HPDE6-E6E7 (cell line): ENCODE measurements at regions not wholly inside any gene's neighbourhood (a gene's known extent, or its start where the extent isn't known, plus 50 kb on each side); places are given as distances from the start of the nearest gene placed in this dataset.
A peak's percentile ranks its signal among the peaks of the same experiment; 100 is the strongest.

ENCODE experiments used
- DNase-seq: peaks from one replicate; pipeline ENCODE4 v3.0.0; 2011; ENCODE audit warnings: missing footprints; ENCODE audit errors: extremely low spot score

GRCh38 chr5:148913493-148913892 is 87.1 kb downstream of the ADRB2 start:
- no peak for DNase-seq

DNA sequence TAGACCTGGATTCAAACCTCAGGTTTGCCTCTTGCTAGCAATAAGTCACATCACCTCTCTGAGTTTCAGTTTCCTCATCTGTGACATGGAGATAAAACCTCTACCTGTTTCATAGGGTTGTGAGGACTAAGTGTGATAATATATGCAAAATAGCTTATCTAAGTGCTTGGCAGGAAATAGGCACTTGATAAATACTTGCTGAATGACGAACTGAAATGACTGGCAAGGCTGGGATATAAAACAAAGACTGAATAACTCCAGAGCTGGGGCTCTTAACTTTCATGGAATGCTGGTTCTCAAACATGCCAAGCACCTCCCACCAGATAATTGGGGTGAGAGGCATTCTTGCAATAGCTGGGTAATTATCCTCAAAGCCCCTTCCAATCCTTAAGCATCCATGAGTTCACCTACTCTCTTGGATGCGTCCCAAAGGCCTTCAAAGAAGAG is 87.6 kb downstream of the ADRB2 start:
- peak; percentile 64 for DNase-seq

- DNase-seq = no peak
Measured at GRCh38 chr5:148915224-148915817, 88.9 kb downstream of the ADRB2 start.

DNA sequence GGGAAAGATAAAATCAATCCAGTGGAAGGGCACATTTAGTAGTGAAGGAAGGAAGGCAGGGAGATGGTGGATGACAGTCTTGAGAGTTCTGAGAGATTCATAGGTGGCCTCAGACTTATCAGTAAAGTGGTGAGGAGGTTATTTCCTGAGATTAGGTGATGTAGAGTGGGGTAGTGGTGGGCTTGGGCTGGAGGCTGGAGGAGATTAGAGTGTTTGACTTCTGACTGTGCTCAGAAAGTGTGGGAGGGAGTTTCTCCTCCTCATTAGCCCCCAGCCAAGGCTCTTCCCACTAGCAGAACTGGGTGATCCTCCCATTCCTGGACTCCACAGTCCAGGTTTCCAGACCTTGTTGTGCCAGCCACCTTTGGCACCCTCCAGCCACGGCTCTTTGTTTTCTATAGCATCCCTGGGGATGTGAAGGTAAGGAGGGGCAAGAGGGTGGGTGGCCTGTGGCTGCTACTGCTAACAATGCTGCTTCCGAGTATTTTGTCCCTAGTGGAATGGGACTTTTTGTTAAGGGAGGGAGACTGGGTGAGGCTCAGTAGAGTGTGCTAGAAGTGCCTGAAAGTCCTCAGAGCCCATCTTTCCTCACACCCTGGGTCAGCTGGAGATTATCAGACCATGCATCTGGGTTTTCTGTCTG is 94.4 kb downstream of the ADRB2 start:
- no peak for DNase-seq

GRCh38 chr5:148921350-148921749 is 94.9 kb downstream of the ADRB2 start:
- DNase-seq = no peak

DNA sequence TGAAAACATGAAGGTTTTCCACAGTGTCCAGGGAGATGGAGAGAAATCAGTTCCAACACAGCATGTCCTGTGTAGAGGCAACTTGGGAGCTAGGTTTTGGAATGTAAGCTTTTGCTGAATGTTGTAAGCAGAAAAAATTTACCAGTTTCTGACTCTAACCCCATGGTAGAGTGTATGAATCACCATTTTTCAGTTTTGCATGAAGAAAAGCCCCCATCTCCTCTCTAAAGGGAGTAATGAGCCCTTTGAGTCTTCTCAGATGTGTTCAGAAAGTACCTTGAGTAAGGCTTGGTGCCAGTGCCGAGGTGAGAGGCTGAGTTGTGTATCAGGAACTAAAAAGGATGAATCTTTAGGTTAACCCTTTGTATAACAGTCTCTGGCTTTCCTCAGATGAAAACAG is 96.2 kb downstream of the ADRB2 start:
- DNase-seq = no peak

DNA sequence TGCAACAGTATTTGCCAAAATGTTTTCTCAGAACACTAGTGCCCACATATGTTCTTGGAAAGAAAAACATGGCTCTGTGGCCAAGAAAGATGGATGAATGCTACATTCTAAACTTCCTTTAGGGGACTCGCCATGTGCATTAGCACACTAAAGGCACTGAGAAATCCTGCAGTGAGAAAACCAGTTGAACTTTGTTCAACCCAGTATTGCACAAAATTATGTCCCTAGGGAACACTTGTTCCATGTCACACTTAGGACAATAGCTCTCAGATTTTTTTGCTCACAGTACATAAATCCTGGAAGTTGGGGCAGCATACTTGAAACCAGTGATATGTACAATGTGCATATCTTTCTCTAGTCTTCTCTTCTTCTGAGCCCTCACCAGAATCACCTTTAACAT is 96.6 kb downstream of the ADRB2 start:
- DNase-seq = no peak

GRCh38 chr5:148924817-148925216 is 98.4 kb downstream of the ADRB2 start:
- DNase-seq = no peak

DNA sequence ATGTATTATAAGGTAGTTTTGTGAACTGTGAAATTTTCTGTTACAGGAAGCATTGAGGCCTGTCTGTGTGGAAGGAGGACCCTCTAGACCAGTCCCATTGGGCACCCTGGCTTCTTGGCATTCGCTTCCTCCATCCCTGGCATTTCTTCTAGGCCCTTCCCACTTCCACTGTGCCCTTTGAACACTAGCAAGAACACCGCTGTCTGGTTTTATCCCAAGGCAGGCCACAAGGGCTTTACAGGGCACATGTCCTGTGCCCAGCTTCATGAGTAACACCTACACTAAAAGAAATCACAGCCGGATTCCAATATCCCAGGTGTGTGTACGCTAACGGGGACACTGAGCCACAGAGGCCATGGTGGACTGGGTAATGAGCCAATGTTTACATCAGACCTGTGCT is 99.8 kb downstream of the ADRB2 start:
- no peak for DNase-seq

DNA sequence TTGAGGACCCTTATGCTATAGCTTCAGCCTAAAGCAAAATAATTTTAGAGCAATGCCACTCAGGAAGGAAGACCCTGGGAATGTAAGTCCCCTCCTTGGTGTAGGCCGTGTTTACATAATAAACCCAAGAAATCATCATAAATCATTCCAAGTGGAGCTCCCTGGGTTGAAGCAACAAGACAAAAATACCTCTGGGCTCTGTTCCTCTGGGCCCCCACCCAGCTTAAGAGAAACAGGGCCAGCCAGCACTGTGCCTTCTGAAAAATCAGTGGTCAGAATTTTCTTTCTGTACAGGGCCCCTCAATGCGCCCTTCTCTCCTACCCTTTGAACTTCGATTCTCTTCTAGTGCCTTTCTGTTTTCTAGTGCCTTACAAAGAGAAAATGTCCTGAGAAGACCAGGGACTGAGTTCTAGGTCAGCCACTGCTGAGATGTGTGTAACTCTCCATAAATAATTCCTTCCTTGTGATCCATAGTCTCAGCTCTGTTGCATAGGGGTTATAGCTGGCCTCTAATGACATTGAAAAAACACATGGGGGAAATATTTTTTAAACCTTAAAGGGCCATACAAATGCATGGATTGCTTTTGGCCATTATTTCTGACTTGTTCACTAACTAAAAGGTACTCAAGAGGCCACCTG is 101.0 kb downstream of the ADRB2 start:
- no peak for DNase-seq

DNA sequence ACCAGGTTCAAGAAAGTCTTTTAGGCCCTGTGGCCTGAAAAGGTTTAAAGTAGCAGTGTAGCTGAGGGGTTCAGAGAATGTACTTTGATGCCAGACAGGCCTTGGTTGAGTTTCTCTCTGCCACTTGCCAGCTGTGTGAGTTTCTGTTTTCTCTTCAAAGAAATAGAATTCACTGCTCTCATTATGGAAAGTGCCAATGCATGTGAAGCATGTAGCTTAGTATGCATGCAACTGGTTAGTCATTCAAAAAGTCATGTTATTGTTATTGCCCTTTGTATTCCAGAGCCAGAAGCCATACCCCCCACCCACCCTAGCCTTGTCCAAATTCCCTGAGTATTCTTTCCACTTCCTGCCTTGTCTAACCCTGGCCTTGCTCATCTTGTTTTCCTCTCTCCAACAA is 101.7 kb downstream of the ADRB2 start:
- DNase-seq = no peak

DNA sequence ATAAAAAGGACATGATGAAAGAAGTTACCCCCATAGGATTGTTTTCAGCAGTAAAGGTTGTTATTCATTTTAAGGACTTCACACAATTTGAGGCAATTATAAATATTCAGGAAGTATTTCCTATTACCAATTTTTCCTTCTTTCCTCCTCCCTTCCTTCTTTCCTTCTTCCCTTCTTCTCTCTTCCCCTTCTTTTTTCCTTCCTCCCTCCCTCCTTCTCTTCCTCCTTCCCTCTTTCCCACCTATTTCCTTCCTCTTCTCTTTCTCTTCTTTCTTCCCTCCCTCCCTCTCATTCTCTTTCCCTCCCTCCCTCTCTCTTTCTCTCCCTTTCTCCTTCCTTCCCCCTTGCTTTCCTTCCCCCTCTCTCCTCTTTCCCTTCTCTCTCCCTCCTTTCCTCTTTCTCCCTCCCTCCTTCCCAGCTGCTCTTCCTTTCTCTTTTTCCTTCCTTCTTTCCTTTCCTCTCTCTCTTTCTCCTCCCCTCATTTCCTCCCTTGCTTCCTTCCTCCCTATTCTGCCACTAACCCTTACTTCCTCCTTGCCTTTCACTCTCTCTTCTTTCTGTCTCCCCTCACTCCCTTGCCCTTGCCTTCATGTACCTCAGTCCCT is 105.1 kb downstream of the ADRB2 start:
- DNase-seq = no peak

DNA sequence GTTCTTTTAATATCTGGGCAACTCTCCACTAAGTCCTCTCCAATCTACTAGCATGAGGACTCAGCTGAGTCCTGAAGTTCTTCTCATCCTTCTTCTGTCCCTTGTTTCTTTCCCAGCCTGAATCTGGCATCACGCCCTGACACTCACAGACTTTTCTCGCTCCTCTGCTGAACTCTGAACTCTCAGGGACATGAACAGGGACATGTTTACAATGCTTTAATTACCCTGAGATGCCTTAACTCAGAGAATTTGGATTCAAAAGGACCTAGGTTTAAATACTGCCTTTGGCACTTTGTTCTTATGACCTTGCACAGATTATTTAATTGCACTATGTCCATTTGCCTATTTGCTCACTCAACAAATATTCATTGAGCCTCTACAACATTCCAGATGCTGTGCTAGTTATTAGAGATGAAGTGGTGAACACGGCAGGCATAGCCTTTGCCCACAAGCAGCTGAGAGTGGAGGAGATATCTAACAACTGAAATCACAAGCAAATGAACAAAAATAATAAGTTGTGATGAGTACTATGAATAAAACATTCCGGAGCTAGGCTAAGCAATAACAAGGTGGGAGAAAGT is 106.0 kb downstream of the ADRB2 start:
- no peak for DNase-seq

DNA sequence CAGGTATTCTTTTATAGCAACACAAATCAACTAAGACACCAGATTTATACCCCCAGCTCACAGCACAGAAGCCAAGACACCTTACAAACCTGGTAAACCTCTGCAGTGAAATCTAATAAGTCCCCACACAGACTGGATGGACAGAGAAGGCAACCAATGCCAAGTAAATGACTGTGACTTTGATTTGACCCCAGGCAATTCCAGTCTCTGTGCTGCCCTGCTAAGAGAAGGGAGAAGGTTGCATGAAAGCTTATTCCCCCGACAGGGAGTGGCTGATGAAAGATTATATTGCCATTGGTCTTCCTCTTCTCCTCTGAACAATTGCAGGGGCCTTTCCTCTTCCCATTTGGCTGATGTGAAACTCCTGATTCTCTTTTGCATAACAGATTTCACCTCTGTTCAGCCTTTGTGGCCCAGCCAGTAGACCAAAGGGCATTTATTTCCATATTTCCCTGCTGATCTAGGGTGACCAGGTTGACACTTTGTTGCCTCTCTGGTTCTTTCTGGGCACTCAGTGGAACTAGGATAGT is 107.6 kb downstream of the ADRB2 start:
- DNase-seq = no peak

- DNase-seq = no peak
Measured at GRCh38 chr5:148934895-148935400, 108.5 kb downstream of the ADRB2 start.

DNA sequence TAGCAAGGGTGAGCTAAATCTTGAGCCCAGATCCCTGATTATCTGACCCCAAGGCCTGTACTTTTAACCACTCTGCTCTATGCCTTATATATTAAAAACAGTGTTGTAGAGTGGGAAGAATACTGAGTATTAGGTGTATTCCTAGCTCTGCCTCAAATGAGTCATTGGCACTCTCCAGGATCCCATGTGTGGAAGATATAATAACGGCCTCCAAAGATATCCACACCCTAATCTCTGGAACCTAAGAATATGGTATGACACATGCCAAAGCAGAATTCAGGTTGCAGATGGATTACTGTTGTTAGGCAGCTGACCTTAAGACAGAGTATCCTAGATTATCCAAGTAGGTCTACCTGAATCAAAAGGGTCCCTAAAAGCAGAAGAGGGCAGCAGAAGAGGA is 110.8 kb downstream of the ADRB2 start:
- no peak for DNase-seq

DNA sequence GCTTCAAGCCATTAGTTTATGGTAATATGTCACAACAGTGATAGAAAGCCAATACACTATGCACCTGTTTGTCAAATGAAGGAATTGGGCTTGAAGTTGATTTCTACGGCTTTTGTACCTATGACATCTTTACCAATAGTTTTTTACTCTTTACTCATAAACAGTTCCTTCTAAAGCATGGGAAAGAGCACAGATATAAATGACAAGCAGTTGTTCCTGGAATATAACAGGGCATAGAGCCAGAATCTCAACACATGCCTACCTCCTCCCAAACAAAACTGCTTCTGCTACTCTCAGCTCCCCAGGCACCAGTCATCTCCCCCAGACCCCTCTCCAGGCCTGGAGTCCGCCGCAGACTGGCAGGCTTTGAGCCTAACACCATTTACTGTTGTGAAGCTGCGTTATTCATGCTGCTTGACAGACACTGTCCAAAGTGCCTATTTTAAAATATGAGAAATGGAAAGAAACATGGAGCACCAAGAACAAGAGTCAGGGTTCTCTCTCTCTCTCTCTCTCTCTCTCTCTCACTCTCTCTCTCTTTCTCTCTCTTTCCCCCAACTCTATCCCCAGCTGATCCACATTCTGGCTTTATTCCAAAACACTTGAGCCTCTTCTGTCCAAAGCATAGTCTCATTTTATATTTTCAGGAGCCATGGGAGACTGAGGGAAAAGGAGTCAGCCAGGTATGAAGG is 111.6 kb downstream of the ADRB2 start:
- no peak for DNase-seq

DNA sequence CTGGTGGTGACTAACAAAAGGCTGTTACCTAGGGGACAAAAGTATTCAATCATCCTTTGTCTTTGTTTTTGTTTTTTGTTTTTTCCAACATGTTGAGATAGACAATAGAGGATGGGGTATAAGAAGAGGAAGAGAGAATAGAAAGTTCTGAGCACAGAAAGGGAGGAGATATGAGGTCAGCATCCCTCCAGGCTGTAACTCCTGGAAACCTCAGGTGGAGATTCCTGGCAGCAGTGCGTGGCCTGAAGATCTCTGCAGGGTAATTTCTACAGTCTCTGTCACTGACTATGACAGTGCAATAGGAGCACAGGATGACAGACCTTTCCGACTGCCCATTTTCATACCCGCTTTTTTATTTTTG is 112.1 kb downstream of the ADRB2 start:
- peak; percentile 46 for DNase-seq

- no peak for DNase-seq
Measured at GRCh38 chr5:148939676-148940075, 113.3 kb downstream of the ADRB2 start.

GRCh38 chr5:148941810-148942209 is 115.4 kb downstream of the ADRB2 start:
- DNase-seq = no peak

DNA sequence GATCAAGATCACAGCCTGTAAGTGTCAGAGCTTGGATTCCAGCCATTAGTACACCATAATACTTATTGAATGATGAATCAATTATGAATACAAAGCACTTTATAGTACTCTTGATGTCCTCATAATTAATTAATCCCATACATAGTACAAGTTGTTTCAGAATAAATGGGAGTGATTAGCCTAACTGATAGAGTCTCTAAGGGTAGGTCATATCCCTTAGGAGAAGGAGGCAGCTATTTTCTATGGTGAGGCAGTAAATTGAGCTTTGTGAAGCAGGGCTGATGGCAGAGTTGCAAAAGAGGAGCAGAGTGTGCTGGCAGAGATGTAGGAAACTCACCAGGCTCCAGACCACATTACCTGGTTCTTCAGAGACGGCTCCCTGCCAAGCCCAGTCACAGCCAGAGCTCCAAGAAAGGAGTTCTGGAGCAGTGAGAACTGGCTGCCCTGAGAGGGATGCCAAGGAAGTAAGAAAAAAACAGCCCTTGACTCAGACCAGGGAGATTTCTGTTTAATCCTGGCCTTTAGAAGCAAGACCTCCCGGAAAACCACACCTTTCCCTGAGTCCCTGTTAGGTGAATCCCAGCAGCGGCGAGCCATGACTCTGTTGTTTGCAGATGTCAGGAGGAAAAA is 112.9 kb downstream of the SH3TC2 start:
- DNase-seq = peak; percentile 58
